Pons (tissue), 1 donor: ENCODE measurements at regions not wholly inside any gene's neighbourhood (a gene's known extent, or its start where the extent isn't known, plus 50 kb on each side); places are given as distances from the start of the nearest gene placed in this dataset.

Experiments
- DNase-seq: peaks from one replicate; pipeline ENCODE4 v3.0.0-alpha.2; 2016; ENCODE audit warnings: low spot score

- no peak for DNase-seq
Measured at GRCh38 chr3:31384117-31384516, 148.6 kb upstream of the STT3B start.

DNA sequence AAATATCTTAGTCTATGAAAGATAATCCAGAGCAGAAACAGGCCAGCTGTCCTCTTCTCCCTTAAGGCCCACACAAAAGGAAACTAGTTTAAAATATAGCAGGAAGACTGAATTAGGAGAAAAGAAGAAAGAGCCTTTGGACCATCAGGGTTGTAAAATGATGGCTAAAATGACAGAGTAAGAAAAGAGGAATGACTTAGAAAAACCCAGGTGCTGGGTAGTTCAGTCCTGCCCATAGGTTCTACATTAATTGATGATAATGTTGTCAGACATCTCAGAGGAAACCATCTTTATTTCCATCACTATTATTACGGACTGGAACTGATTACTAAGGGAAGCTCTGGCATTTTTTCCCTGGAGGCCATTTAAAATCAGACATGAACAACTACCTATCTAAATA lies 142.8 kb upstream of the STT3B start:
- DNase-seq: no peak

DNA sequence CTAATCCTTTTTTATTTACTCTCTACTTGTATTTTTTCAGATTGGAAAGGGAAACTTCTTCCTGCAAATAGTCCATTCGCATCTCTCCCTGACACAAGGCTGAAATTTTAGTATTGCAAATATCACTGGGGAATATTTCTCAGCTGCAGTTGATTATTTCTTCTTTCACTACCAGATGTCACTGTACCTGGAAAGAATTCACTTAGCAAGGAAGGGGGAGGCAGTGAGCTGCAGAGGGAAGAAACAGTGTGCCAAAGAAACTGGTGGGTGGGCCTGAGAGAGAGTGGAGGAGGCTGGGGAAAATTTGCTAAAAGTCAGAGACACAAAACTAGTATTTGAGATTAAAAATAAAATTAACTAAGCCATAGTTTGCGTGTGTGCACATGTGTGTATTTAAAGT lies 142.3 kb upstream of the STT3B start:
- DNase-seq: no peak

DNA sequence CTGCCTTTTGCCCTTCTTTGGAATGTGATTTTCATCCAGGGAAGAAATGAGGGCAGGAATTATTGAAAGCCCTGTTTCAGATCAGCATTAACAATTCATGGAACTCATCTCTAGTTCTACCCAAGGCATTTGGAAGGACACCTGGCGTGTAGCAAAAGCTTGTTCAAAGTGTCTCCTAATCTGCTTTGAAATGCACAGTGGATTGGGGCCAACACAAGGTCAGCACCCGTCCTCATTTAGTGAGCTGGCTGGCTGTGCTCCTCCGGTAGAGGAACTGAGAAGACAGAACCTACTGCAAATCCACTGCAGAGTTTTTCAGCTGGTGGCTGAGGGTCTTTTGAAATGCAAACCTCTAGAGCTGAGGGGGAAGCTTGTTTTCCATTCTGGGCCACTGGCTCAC lies 141.6 kb upstream of the STT3B start:
- DNase-seq: no peak

DNA sequence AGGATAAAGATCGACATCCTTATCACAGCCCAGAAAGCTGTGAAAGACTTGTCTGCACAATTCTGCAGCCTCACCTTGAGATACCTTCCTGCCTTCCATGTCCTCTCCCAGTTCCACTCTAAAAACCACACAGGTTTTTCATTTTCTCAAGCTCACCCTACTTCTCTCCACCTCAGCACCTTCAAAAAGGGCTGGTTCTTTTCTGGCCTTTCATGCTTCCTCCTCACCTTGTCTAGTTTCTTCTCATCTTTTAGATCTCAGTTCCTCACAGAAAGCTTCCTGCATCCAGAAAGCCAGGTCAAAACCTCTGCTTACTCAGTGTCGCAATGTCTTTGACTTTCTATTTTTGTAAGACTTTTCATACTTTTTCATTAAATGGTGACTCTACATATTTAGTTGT lies 140.2 kb upstream of the STT3B start:
- no peak for DNase-seq

- no peak for DNase-seq
Measured at GRCh38 chr3:31399271-31399670, 133.5 kb upstream of the STT3B start.

DNA sequence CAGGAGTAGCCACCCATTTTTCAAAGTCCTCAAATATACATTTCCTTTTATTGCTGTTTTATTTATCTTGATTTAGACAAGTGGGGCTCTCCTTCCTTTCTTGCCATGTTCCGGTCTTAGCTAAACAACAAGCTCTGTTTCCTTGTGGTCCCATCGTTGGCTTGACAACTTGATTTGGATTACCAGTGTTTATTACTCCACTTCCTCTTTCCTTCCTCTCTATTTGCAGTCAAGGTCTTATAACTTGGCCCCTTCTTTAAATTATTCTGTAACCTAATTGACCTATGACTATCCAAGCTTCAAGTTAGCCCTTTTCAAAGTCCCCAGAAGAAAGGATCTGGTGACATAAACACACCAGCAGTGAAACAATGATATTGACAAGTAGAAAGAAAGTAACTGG lies 130.6 kb upstream of the STT3B start:
- DNase-seq: no peak

- DNase-seq: no peak
Measured at GRCh38 chr3:31403197-31403596, 129.5 kb upstream of the STT3B start.

- DNase-seq: no peak
Measured at GRCh38 chr3:31404871-31405270, 127.9 kb upstream of the STT3B start.

DNA sequence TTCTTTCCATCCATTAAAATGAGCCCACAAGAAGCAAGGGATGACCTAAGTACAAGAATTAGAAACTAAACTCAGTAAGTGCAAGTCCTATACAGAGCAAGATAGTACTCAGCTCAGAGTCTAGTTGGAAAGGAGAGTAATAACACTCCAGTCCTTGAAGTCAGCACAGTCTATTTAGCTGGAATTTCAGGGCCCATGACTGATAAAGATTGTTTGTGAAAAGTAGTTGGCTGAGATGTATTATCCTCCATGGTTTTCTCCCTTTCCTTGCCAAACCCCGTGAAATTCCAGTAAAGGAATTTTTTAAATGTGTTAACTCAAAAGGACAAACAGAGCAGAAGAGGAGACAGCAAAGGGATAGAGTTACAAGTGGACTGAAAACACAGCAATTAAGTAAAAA lies 127.2 kb upstream of the STT3B start:
- no peak for DNase-seq

DNA sequence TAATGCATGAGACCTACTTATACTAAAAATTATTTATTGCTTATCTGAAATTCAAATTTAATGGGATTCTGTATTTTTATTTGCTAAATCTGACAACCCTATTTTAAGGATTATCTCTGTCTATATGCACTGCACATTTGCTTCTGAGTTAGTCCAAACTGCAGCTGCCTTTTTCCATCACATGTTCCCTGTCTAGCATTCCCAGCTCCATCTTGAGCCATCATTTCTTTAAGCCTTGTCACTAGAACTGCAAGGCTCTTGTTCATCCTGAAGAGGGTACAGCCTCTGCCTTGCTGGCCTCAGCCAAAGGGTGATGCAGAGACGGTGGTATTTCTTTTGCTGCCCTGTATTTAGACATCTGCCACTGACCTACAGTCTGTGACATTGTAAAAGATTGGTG lies 125.8 kb upstream of the STT3B start:
- no peak for DNase-seq

DNA sequence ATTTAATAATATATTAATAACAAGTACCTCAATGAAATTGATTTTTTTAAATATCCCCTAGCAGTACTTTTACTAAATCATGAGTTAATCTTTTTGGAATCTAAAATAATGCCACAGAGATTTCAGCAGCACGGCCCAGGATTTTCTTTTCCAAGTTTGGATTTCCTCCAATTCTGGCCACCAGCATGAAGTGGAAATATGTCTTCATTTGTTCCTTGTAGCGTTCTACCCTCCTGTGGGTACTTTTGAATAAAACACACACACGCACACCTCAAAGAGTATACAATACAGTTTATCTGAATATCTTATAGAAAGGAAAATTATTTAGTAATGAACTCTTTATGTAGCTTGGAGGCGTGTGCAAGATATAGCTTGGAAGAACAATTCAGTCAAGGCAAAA lies 125.1 kb upstream of the STT3B start:
- DNase-seq: no peak

DNA sequence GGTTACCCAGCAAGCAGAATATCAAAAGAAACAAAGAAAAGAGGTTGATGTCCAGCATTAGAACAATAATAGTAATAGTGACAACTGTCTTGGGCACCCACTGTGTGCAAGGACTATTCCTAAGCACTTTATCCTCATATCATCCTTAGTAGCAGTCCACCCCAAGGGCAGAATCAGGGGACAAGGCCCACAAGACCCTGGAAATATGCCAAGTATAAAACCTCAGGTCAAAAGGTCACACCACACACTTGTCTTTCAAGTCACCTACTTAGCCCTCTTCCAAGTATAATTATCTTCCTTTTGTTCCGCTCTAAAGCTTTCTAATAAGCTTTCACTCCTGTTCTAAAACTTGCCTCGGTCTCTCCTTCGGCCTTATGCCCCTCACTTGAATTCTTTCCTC lies 124.0 kb upstream of the STT3B start:
- no peak for DNase-seq

DNA sequence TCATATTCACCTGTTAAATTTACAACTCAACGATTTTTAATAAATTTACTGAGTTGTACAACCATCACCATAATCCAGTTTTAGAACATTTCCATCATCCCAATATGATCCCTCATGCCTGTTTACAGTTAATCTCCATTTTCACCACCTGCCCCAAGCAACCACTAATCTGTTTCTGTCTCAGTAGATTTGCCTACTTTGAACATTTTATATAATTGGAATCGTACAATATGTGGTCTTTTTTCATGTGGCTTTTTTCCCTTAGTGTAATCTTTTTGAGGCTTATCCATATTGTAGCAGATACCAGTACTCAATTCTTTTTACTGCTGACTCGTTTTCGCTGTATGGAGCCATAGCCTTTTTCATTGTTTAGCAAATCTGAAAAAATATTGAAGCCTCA lies 123.3 kb upstream of the STT3B start:
- no peak for DNase-seq

DNA sequence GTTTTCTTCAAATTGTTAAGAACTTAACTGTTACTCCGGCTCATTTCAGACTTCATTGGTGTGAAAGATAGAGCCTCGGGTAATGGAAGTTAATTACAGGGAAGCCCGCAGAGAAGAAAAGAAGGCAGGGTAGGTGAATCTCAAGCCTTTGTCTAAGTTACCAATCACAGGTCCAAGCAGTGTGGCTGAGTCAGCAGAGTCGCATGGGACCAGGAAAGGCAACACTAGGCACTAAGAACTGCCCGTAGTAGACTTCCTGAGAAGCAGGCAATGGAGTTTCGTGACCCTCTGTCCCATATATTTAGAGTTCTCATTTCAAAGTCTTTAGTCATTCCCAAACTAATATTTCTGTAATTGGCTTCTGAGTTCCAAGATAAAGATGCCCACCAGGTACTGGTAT lies 122.9 kb upstream of the STT3B start:
- DNase-seq: no peak

GRCh38 chr3:31410411-31410810 lies 122.3 kb upstream of the STT3B start:
- no peak for DNase-seq

- no peak for DNase-seq
Measured at GRCh38 chr3:31412832-31413231, 119.9 kb upstream of the STT3B start.

DNA sequence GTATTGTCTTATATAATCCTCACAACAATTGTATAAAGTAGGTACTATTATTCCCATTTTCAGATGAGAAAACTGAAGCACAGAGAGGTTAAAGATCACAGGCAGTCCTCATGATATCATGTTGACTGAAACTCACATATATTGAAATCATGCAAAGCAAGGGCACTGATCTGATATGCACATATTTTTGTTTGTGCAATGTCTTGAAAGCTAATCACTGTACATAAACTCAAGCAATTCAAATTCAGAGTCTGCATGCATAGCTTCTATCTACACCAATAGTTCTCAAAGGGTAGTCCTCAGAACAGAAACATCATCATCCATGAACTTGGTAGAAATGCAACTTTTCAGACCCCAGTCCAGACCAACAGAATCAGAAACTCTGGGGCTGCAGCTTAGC lies 119.2 kb upstream of the STT3B start:
- no peak for DNase-seq

GRCh38 chr3:31416980-31417379 lies 115.7 kb upstream of the STT3B start:
- no peak for DNase-seq

- DNase-seq: no peak
Measured at GRCh38 chr3:31417486-31417885, 115.2 kb upstream of the STT3B start.

DNA sequence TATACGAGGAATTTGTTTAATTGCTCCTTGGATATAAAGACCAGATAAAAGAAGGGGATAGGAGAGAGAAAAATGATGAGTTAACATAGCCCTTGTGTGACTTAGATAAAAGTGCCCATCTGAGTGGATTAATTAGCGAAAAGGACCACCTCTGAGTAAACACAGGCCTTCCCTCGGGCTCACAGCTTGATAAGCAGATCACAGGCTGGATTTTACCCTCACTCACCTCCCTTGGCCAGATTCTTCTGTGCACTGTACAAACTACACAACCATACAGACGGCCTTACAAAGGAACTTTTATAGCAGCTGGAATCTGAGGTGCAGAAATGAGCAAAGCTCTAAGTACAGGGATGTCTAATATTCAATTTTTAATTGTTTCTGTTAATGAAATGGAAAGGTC lies 112.4 kb upstream of the STT3B start:
- DNase-seq: no peak

DNA sequence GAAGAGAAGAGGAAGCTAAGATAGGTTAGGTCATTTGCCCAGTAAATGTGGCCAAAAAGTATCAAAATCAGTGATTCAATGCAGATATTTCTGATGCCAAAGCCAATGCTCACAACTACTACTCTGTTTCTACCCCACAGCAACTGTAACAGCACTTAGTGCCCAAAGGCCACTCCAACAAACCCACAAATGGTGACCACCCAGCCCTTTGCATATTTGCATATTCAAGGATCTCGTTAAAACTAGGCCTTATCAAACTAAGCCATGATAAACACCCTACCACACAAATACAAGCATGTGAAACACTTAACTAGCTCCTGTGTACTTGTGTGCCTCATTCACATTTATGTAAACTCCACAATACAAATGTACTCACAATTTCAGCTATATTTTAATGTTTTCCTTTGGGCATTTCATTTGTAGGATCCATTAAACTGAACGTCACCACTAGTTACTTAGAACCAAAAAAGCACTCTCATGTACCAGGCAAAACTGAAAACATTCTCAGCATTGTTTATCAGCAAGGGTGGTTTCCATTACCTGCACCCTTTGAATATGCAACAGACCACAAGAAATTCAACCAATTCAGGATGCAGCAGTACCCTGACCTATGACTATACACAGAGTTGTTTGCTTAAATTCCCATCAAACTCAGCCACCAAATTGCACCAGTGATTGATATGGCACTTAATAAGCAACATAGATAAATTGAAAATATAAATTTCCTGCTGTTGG lies 111.2 kb upstream of the STT3B start:
- no peak for DNase-seq

DNA sequence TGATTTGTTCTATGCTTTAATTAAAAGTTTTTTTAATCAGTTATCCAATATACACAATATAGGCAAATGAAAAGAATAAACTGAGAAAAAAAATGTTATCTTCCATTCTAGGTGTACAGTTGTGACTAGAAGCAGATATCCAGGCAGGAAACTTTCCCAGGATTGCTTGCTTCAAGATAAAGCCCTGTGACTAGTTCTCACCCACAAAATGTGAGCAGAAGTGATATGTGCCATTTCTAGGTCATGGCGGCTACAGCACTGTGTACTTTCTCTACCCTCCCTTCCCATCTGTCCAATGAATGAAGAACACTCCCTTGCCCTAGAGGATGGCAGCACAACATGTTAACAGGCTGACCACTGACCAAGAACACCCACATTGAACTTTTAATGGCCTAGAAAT lies 110.5 kb upstream of the STT3B start:
- DNase-seq: no peak

GRCh38 chr3:31423482-31423881 lies 109.2 kb upstream of the STT3B start:
- DNase-seq: no peak

GRCh38 chr3:31425401-31425800 lies 107.3 kb upstream of the STT3B start:
- DNase-seq: no peak
